Prostate gland (tissue), 2 donors: ENCODE measurements at regions not wholly inside any gene's neighbourhood (a gene's known extent, or its start where the extent isn't known, plus 50 kb on each side); places are given as distances from the start of the nearest gene placed in this dataset.

Experiments used
- POLR2A ChIP-seq: fragments of 450-650 bp; IDR thresholded peaks from one replicate; pipeline ENCODE4 v1.6.1; 2016; ENCODE audit warnings: antibody characterized with exemption, mild to moderate bottlenecking
- POLR2AphosphoS5 ChIP-seq: sonication (generic); formaldehyde crosslinking; IDR thresholded peaks from one replicate; pipeline ENCODE4 v1.6.1; 2017; ENCODE audit warnings: antibody characterized with exemption
- TF ChIP-seq, protein P1 (sequence below), 4 experiments: fragments of 200-600 bp in 2 of 4; fragments of 450-650 bp in 2 of 4; sonication (generic) in 2 of 4; IDR thresholded peaks; 1 replicate in 3 of 4; 2 replicates in 1 of 4; pipeline ENCODE4 v1.5.1; 2016 to 2019; ENCODE audit warnings: antibody characterized with exemption in 4 of 4, mild to moderate bottlenecking in 2 of 4, moderate library complexity in 2 of 4

DNA sequence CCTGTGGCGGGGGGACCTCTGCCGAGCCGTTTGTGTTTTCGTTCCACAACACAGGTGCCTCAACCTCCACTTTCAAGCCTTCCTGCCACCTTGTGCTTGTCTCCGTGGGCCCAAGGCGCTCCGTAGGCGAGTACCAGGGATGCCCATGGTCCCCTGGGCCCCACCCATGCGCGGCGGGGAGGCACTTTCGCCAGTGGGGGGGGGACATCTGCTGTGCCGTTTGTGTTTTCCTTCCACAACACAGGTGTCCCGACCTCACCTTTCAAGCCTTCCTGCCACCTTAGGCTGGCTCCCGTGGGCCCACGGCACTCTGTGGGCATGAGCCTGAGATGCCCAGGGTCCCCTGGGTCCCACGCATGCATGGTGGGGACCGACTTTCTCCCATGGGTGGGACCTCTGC is 335.9 kb downstream of the ALG10 start:
- TF ChIP-seq, protein P1, sequence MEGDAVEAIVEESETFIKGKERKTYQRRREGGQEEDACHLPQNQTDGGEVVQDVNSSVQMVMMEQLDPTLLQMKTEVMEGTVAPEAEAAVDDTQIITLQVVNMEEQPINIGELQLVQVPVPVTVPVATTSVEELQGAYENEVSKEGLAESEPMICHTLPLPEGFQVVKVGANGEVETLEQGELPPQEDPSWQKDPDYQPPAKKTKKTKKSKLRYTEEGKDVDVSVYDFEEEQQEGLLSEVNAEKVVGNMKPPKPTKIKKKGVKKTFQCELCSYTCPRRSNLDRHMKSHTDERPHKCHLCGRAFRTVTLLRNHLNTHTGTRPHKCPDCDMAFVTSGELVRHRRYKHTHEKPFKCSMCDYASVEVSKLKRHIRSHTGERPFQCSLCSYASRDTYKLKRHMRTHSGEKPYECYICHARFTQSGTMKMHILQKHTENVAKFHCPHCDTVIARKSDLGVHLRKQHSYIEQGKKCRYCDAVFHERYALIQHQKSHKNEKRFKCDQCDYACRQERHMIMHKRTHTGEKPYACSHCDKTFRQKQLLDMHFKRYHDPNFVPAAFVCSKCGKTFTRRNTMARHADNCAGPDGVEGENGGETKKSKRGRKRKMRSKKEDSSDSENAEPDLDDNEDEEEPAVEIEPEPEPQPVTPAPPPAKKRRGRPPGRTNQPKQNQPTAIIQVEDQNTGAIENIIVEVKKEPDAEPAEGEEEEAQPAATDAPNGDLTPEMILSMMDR (IDR thresholded peaks at IDR 0.05) = no peak
- TF ChIP-seq POLR2A = no peak
- no peak for TF ChIP-seq POLR2AphosphoS5
